T-helper 2 cell treated with Interferon-gamma antibody and Interleukin-4, amounts not matched to agents 5 μg/mL and 100 μg/mL, for 36 hours (primary cell): ENCODE measurements at regions not wholly inside any gene's neighbourhood (a gene's known extent, or its start where the extent isn't known, plus 50 kb on each side); places are given as distances from the start of the nearest gene placed in this dataset.

Source experiments
- DNase-seq: peaks from one replicate; pipeline ENCODE4 v3.0.0; 2021; ENCODE audit warnings: low spot score
- H3K27ac Mint-ChIP-seq: one replicate; pipeline ENCODE4 v1.8.0; 2021; ENCODE audit warnings: mild to moderate bottlenecking, mixed read lengths
- H3K27me3 Mint-ChIP-seq: one replicate; pipeline ENCODE4 v1.8.0; 2021; ENCODE audit warnings: low read depth, mixed read lengths
- H3K36me3 Mint-ChIP-seq: one replicate; pipeline ENCODE4 v1.8.0; 2021; ENCODE audit warnings: low read depth, mixed read lengths
- H3K4me1 Mint-ChIP-seq: one replicate; pipeline ENCODE4 v1.8.0; 2021; ENCODE audit warnings: low read depth, mixed read lengths
- H3K4me3 Mint-ChIP-seq: one replicate; pipeline ENCODE4 v1.8.0; 2022; ENCODE audit warnings: mild to moderate bottlenecking, moderate library complexity, mixed read lengths
- H3K9me3 Mint-ChIP-seq: one replicate; pipeline ENCODE4 v1.8.0; 2021; ENCODE audit warnings: mixed read lengths

- peaks cover 3% of the 10 kb centered on the region for H3K9me3 Mint-ChIP-seq
- H3K27me3 Mint-ChIP-seq, result no peaks in the 10 kb centered on the region
- H3K36me3 Mint-ChIP-seq, result no peaks in the 10 kb centered on the region
- H3K27ac Mint-ChIP-seq, result no peak overlapping the region
- H3K4me3 Mint-ChIP-seq, result no peak overlapping the region
- no peaks in the 10 kb centered on the region for H3K4me1 Mint-ChIP-seq
- DNase-seq, result no peak
Observed at GRCh38 chr1:81391125-81391828, 409.5 kb upstream of the ADGRL2 start.

DNA sequence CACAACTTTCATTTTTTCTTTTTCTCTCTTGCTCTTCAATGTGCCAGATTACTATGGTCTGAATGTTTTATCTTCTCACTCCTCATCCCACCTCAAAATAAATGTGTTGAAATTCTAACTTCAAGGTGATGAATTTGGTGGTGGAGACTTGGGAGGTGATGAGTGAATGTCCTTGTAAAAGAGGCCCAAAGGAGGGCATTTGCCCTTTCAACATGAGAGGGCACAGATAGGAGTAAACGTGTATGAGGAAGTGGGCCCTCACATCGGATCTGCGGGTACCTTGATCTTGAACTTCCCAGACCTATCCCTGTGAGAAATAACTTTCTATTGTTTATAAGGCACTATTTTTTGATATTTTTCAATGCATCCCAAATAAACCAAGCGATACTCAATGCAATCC, 412.3 kb upstream of the ADGRL2 start:
- Mint-ChIP-seq H3K36me3 (no peaks in the 10 kb centered on the region), H3K27ac (no peak overlapping the region), H3K4me1 (no peaks in the 10 kb centered on the region), H3K27me3 (no peaks in the 10 kb centered on the region), H3K9me3 (peaks cover 3% of the 10 kb centered on the region), H3K4me3 (no peak overlapping the region)
- DNase-seq, result no peak

DNA sequence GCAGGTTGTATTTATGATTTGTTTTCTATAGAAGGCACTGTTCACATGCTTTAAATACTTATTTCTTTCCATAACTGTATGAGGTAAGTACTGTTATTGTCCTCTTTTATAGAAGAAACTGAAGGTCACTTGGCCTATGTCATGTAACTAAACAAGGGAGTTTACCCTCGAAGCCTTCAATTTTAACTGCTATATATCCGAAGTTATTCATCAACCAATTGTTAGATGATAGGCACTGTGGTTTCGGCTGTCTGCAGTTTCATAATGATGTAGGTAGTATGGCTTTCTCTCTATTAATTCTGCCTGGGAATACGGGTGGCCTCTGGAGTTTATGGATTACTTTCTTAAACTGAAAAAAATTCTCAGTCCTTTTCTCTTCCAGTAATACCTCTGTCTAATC, 413.3 kb upstream of the ADGRL2 start:
- H3K36me3 Mint-ChIP-seq, result no peaks in the 10 kb centered on the region

DNA sequence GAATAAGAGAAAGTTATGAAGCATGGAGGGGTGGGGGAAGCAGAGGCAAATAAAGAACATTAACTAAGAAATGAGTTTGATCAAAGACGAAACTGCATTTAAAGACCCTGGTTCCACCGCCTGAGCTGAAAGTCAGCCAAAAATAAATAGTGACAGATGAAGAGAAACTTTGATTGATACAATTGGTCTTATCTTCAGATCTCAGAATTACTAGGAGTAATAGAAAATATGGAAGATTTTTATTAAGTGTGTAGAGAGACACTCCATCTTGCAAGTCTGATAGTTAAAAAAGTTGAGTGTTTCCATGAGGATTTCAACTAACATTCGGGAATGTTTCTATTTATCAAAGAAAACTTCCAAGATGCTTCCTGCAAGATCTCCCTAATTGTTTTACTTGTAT, 418.2 kb upstream of the ADGRL2 start:
- H3K4me3 Mint-ChIP-seq, result no peak overlapping the region
- H3K27me3 Mint-ChIP-seq, result no peaks in the 10 kb centered on the region
- no peak overlapping the region for H3K27ac Mint-ChIP-seq
- H3K9me3 Mint-ChIP-seq, result no peaks in the 10 kb centered on the region
- DNase-seq, result no peak
- no peaks in the 10 kb centered on the region for H3K36me3 Mint-ChIP-seq
- no peaks in the 10 kb centered on the region for H3K4me1 Mint-ChIP-seq

More for the DNA sequence above, 413.3 kb upstream of the ADGRL2 start:
- no peak for DNase-seq
- H3K27me3 Mint-ChIP-seq, result no peaks in the 10 kb centered on the region
- peaks cover 3% of the 10 kb centered on the region for H3K9me3 Mint-ChIP-seq
- H3K27ac Mint-ChIP-seq, result no peak overlapping the region
- H3K4me3 Mint-ChIP-seq, result no peak overlapping the region
- no peaks in the 10 kb centered on the region for H3K4me1 Mint-ChIP-seq

- Mint-ChIP-seq H3K9me3 (no peaks in the 10 kb centered on the region), H3K4me1 (no peaks in the 10 kb centered on the region), H3K27ac (no peak overlapping the region), H3K27me3 (no peaks in the 10 kb centered on the region), H3K4me3 (no peak overlapping the region), H3K36me3 (no peaks in the 10 kb centered on the region)
- no peak for DNase-seq
Observed at GRCh38 chr1:81381881-81382280, 418.9 kb upstream of the ADGRL2 start.

DNA sequence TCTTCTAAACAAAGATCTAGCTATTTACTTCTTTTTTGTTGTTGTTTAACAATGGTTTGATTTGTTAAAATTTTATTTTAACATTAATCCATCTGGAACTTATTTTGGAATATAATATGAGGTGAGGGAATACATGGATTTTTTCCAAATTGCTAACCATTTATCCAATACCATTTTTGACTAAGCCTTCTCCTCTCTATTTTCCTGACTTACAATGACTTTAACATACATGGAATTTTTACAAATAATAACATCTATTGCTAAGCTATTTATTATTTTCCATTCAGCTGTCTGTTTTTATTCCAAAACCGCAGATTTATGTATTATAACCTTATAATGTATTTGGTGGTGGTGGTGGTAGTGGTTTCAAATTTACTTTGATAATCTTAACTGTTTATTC, 420.3 kb upstream of the ADGRL2 start:
- no peaks in the 10 kb centered on the region for H3K27me3 Mint-ChIP-seq
- no peak for DNase-seq
- H3K4me1 Mint-ChIP-seq, result no peaks in the 10 kb centered on the region
- H3K27ac Mint-ChIP-seq, result no peak overlapping the region
- H3K4me3 Mint-ChIP-seq, result no peak overlapping the region
- H3K9me3 Mint-ChIP-seq, result no peaks in the 10 kb centered on the region
- H3K36me3 Mint-ChIP-seq, result no peaks in the 10 kb centered on the region

- Mint-ChIP-seq H3K4me1 (no peaks in the 10 kb centered on the region), H3K9me3 (no peaks in the 10 kb centered on the region), H3K4me3 (no peak overlapping the region), H3K36me3 (no peaks in the 10 kb centered on the region), H3K27me3 (no peaks in the 10 kb centered on the region), H3K27ac (no peak overlapping the region)
- no peak for DNase-seq
Observed at GRCh38 chr1:81379430-81379829, 421.3 kb upstream of the ADGRL2 start.

DNA sequence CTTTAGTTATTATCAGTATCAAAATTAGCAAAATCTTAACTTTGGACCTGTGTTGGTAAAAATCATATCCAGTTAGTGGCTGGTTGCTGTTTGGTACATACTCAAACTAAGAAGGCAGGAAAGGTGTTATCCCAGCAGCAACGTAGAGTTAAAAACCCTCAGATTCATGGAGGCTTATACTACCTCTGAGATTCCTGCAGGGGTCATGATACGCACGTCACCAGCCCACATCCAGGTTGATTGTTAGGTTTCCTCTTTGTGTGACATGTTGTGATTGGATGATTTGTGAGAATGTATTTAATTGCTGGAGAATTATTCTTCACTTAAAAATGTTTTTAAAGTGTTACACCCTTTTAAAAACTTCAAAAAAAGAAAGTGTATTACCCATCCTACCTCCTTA, 423.3 kb upstream of the ADGRL2 start:
- Mint-ChIP-seq H3K4me3 (no peak overlapping the region), H3K36me3 (no peaks in the 10 kb centered on the region), H3K9me3 (no peaks in the 10 kb centered on the region), H3K4me1 (no peaks in the 10 kb centered on the region), H3K27me3 (no peaks in the 10 kb centered on the region), H3K27ac (no peak overlapping the region)
- DNase-seq, result no peak

GRCh38 chr1:81375884-81376548, 424.7 kb upstream of the ADGRL2 start:
- no peak overlapping the region for H3K4me3 Mint-ChIP-seq
- no peaks in the 10 kb centered on the region for H3K9me3 Mint-ChIP-seq
- peak overlapping the region; percentile 12 for H3K27ac Mint-ChIP-seq
- H3K36me3 Mint-ChIP-seq, result no peaks in the 10 kb centered on the region
- H3K27me3 Mint-ChIP-seq, result no peaks in the 10 kb centered on the region
- H3K4me1 Mint-ChIP-seq, result no peaks in the 10 kb centered on the region
- no peak for DNase-seq

DNA sequence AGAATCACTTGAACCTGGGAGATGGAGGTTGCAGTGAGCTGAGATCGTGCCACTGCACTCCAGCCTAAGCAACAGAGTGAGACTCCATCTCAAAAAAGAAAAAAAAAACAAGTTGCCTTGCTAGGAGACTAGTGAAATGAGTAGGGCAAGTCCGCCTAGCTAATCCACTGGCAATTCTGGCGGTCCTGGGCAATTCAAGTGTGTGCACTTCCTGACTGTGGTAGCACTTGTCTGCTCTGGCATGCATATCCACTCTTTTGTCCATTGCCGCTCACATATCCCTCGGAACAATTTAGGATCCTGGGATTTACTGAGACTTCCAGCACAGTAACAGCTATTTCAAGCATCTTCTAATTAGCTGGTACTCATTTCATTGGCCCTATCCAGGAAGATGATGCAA, 426.3 kb upstream of the ADGRL2 start:
- Mint-ChIP-seq H3K27ac (no peak overlapping the region), H3K36me3 (no peaks in the 10 kb centered on the region), H3K9me3 (no peaks in the 10 kb centered on the region), H3K4me1 (no peaks in the 10 kb centered on the region), H3K4me3 (no peak overlapping the region), H3K27me3 (no peaks in the 10 kb centered on the region)
- no peak for DNase-seq

- no peaks in the 10 kb centered on the region for H3K27me3 Mint-ChIP-seq
- H3K36me3 Mint-ChIP-seq, result no peaks in the 10 kb centered on the region
- no peak overlapping the region for H3K4me3 Mint-ChIP-seq
- no peaks in the 10 kb centered on the region for H3K9me3 Mint-ChIP-seq
- no peak overlapping the region for H3K27ac Mint-ChIP-seq
- H3K4me1 Mint-ChIP-seq, result no peaks in the 10 kb centered on the region
- no peak for DNase-seq
Observed at GRCh38 chr1:81371864-81372263, 428.9 kb upstream of the ADGRL2 start.

DNA sequence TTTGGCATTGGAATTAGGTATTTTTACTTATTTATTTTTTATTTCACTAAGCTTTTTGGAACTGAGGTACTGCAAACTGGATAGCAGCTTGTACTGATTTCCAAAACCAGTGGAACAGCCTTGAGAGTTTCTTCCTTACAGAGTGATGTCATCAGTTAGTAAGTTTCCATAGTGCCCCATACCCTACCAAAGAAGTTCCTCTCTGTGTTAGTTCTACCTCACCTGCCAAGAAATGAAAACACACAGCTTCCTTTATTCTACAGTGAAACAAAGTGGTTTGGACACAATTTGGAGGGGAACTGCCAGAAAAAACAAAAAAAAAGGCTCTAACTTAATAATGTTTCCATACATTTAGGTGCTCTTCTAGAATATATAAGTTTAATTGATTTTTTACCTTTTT, 430.9 kb upstream of the ADGRL2 start:
- Mint-ChIP-seq H3K36me3 (no peaks in the 10 kb centered on the region), H3K27ac (no peak overlapping the region), H3K9me3 (no peaks in the 10 kb centered on the region), H3K4me3 (no peak overlapping the region), H3K27me3 (no peaks in the 10 kb centered on the region), H3K4me1 (no peaks in the 10 kb centered on the region)
- no peak for DNase-seq

GRCh38 chr1:81366173-81366572, 434.6 kb upstream of the ADGRL2 start:
- no peak for DNase-seq
- no peak overlapping the region for H3K4me3 Mint-ChIP-seq
- H3K4me1 Mint-ChIP-seq, result no peaks in the 10 kb centered on the region
- no peak overlapping the region for H3K27ac Mint-ChIP-seq
- H3K9me3 Mint-ChIP-seq, result no peaks in the 10 kb centered on the region
- no peaks in the 10 kb centered on the region for H3K27me3 Mint-ChIP-seq
- no peaks in the 10 kb centered on the region for H3K36me3 Mint-ChIP-seq

- no peaks in the 10 kb centered on the region for H3K36me3 Mint-ChIP-seq
- H3K4me3 Mint-ChIP-seq, result no peak overlapping the region
- no peaks in the 10 kb centered on the region for H3K4me1 Mint-ChIP-seq
- DNase-seq, result no peak
- no peaks in the 10 kb centered on the region for H3K27me3 Mint-ChIP-seq
- H3K9me3 Mint-ChIP-seq, result no peaks in the 10 kb centered on the region
- no peak overlapping the region for H3K27ac Mint-ChIP-seq
Observed at GRCh38 chr1:81364088-81364487, 436.6 kb upstream of the ADGRL2 start.

- H3K36me3 Mint-ChIP-seq, result no peaks in the 10 kb centered on the region
- H3K4me3 Mint-ChIP-seq, result no peak overlapping the region
- H3K27ac Mint-ChIP-seq, result no peak overlapping the region
- H3K9me3 Mint-ChIP-seq, result no peaks in the 10 kb centered on the region
- DNase-seq, result no peak
- no peaks in the 10 kb centered on the region for H3K27me3 Mint-ChIP-seq
- no peaks in the 10 kb centered on the region for H3K4me1 Mint-ChIP-seq
Observed at GRCh38 chr1:81358151-81358550, 442.6 kb upstream of the ADGRL2 start.
